22Rv1 (cell line): ENCODE measurements at regions not wholly inside any gene's neighbourhood (a gene's known extent, or its start where the extent isn't known, plus 50 kb on each side); places are given as distances from the start of the nearest gene placed in this dataset.

Experiments used
- ZFX ChIP-seq: fragments of 450-650 bp; IDR thresholded peaks from 2 replicates; pipeline ENCODE4 v1.6.1; 2017; ENCODE audit warnings: antibody characterized with exemption, borderline replicate concordance
- TF ChIP-seq, protein P1 (sequence below): fragments of 450-650 bp; IDR thresholded peaks from 2 replicates; pipeline ENCODE4 v1.5.1; 2017; ENCODE audit warnings: mild to moderate bottlenecking

DNA sequence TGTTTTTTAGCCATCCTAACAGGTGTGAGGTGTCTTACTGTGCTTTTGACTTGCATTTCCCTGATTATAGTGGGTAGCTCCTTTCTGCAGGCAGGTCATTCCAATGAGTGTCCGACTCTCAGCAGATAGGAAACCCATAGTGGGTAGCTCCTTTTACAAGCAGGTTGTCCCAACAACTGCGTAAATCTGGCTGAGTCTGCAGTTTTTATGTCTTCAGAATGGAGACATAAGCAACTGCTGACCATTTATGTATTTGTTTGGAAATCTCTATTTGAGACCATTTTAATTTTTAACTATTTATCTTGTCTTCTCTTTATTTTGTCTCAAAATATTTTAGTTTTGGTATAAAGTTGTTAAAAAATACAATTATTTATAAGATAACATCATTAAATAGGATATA lies 839.4 kb downstream of the SLITRK6 start:
- TF ChIP-seq, protein P1, sequence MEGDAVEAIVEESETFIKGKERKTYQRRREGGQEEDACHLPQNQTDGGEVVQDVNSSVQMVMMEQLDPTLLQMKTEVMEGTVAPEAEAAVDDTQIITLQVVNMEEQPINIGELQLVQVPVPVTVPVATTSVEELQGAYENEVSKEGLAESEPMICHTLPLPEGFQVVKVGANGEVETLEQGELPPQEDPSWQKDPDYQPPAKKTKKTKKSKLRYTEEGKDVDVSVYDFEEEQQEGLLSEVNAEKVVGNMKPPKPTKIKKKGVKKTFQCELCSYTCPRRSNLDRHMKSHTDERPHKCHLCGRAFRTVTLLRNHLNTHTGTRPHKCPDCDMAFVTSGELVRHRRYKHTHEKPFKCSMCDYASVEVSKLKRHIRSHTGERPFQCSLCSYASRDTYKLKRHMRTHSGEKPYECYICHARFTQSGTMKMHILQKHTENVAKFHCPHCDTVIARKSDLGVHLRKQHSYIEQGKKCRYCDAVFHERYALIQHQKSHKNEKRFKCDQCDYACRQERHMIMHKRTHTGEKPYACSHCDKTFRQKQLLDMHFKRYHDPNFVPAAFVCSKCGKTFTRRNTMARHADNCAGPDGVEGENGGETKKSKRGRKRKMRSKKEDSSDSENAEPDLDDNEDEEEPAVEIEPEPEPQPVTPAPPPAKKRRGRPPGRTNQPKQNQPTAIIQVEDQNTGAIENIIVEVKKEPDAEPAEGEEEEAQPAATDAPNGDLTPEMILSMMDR, result no peak
- TF ChIP-seq ZFX, result no peak
